ENCODE measurements at regions not wholly inside any gene's neighbourhood (a gene's known extent, or its start where the extent isn't known, plus 50 kb on each side); places are given as distances from the start of the nearest gene placed in this dataset.

DNA sequence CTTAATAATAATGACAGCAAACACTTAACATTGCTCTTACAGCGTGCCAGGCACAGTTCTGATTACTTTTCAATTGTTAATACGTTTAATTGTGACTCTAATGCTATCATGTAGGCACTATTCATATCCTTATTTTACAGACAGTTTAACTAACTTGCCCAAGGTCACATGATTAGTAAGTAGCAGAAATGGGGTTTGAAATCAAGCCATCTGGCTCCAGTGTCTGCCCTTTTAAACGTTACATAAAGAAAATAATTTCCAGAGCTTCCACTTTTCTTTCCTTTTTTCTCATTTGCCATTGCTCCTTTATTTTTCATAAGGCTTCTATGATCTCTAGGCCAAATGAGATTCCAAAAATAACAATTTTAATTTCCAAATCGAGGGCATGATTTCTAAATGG is 50.6 kb upstream of the IKZF2 start:
- Histone ChIP-seq H3K79me2 (ENCODE audit: insufficient read depth) (no peaks in the 10 kb centered on the region), H4K20me1 (ENCODE audit: insufficient read depth) (no peaks in the 10 kb centered on the region), H3F3A (ENCODE audit: insufficient read depth) (no peaks in the 10 kb centered on the region), H3K4me1 (ENCODE audit: insufficient read depth) (no peaks in the 10 kb centered on the region), H3K27me3 (replicated peaks; ENCODE audit: insufficient read depth) (no peaks in the 10 kb centered on the region), H2AFZ (peak overlapping the region; percentile 46), H3K27ac (no peak overlapping the region), H3K36me3 (ENCODE audit: low read depth) (no peaks in the 10 kb centered on the region), H3K4me3 (no peak overlapping the region), H3K9me3 (ENCODE audit: low read depth) (no peaks in the 10 kb centered on the region), H3K9me2 (ENCODE audit: insufficient read depth) (no peaks in the 10 kb centered on the region), H3K9ac (no peak overlapping the region), H3K4me2 (ENCODE audit: unreplicated experiment) (no peak overlapping the region)
- in situ Hi-C loops (cut with MboI) = no loop called here
- no peak for DNase-seq
- TF ChIP-seq EZH2 (IDR thresholded peaks at IDR 0.05; ENCODE audit: insufficient read depth, poor library complexity, severe bottlenecking) (no peak), EZH2phosphoT487 (IDR thresholded peaks at IDR 0.05; ENCODE audit: insufficient read depth, low read depth) (no peak)
- 32 to 33% methylated on average over 4 of the region's 4 CpGs for WGBS, 2 experiments (ENCODE audit: low coverage in 1 of 2, low lambda C conversion rate in 2 of 2, missing lambda C conversion rate in 2 of 2)

DNA sequence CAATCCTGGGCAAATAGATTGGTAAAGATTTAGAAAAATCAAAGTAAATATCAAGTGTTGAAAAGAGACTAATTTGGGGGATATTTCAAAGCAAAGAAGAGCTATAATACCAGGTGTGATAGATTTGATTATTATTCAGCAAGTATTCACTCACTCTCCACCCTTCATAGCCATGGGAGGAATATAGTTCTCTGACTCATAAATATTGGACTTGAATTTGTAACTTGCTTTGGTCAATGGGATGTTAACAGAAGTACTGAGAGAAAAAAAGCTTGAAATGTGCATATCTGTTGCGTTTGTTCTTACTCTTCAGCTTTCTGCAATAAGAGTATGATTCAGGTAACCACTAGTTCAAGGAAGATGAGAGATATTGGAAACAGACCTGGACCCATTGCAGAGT is 54.5 kb upstream of the IKZF2 start:
- TF ChIP-seq EZH2phosphoT487 (IDR thresholded peaks at IDR 0.05; ENCODE audit: insufficient read depth, low read depth) (no peak), EZH2 (IDR thresholded peaks at IDR 0.05; ENCODE audit: insufficient read depth, poor library complexity, severe bottlenecking) (no peak)
- Histone ChIP-seq H3K9ac (no peak overlapping the region), H4K20me1 (ENCODE audit: insufficient read depth) (no peaks in the 10 kb centered on the region), H3K9me3 (ENCODE audit: low read depth) (no peaks in the 10 kb centered on the region), H3K27ac (no peak overlapping the region), H3K4me1 (ENCODE audit: insufficient read depth) (no peaks in the 10 kb centered on the region), H3K4me3 (no peak overlapping the region), H3K36me3 (ENCODE audit: low read depth) (no peaks in the 10 kb centered on the region), H3F3A (ENCODE audit: insufficient read depth) (no peaks in the 10 kb centered on the region), H2AFZ (no peak overlapping the region), H3K79me2 (ENCODE audit: insufficient read depth) (no peaks in the 10 kb centered on the region), H3K4me2 (ENCODE audit: unreplicated experiment) (no peak overlapping the region), H3K9me2 (ENCODE audit: insufficient read depth) (no peaks in the 10 kb centered on the region), H3K27me3 (replicated peaks; ENCODE audit: insufficient read depth) (no peaks in the 10 kb centered on the region)
- DNase-seq = no peak
- WGBS, 2 experiments (ENCODE audit: low coverage in 1 of 2, low lambda C conversion rate in 2 of 2, missing lambda C conversion rate in 2 of 2) = 94% methylated on average over 1 of the region's 1 CpG
- in situ Hi-C loops (cut with MboI) = no loop called here

- no peak for DNase-seq
- no peaks in the 10 kb centered on the region for H3K27me3 ChIP-seq (replicated peaks; ENCODE audit: insufficient read depth)
- no peaks in the 10 kb centered on the region for H3F3A ChIP-seq (ENCODE audit: insufficient read depth)
- H2AFZ ChIP-seq = no peak overlapping the region
- no peak overlapping the region for H3K4me2 ChIP-seq (ENCODE audit: unreplicated experiment)
- 84 to 86% methylated on average over 6 of the region's 6 CpGs for WGBS, 2 experiments (ENCODE audit: low coverage in 1 of 2, low lambda C conversion rate in 2 of 2, missing lambda C conversion rate in 2 of 2)
- no peak overlapping the region for H3K9ac ChIP-seq
- no peaks in the 10 kb centered on the region for H3K36me3 ChIP-seq (ENCODE audit: low read depth)
- no peaks in the 10 kb centered on the region for H4K20me1 ChIP-seq (ENCODE audit: insufficient read depth)
- no peaks in the 10 kb centered on the region for H3K79me2 ChIP-seq (ENCODE audit: insufficient read depth)
- in situ Hi-C loops (cut with MboI) = no loop called here
- TF ChIP-seq EZH2phosphoT487 (IDR thresholded peaks at IDR 0.05; ENCODE audit: insufficient read depth, low read depth) (no peak), EZH2 (IDR thresholded peaks at IDR 0.05; ENCODE audit: insufficient read depth, poor library complexity, severe bottlenecking) (no peak)
- no peak overlapping the region for H3K27ac ChIP-seq
- no peaks in the 10 kb centered on the region for H3K9me3 ChIP-seq (ENCODE audit: low read depth)
- no peaks in the 10 kb centered on the region for H3K4me1 ChIP-seq (ENCODE audit: insufficient read depth)
- H3K9me2 ChIP-seq (ENCODE audit: insufficient read depth) = no peaks in the 10 kb centered on the region
- no peak overlapping the region for H3K4me3 ChIP-seq
These were observed 61.8 kb upstream of the IKZF2 start for GRCh38 chr2:213213186-213213585.

GRCh38 chr2:213214209-213214608 is 62.8 kb upstream of the IKZF2 start:
- no peaks in the 10 kb centered on the region for H3K79me2 ChIP-seq (ENCODE audit: insufficient read depth)
- H3K36me3 ChIP-seq (ENCODE audit: low read depth) = no peaks in the 10 kb centered on the region
- H3K4me3 ChIP-seq = no peak overlapping the region
- in situ Hi-C loops (cut with MboI) = no loop called here
- no peaks in the 10 kb centered on the region for H3K9me3 ChIP-seq (ENCODE audit: low read depth)
- H3F3A ChIP-seq (ENCODE audit: insufficient read depth) = no peaks in the 10 kb centered on the region
- H4K20me1 ChIP-seq (ENCODE audit: insufficient read depth) = no peaks in the 10 kb centered on the region
- TF ChIP-seq EZH2phosphoT487 (IDR thresholded peaks at IDR 0.05; ENCODE audit: insufficient read depth, low read depth) (no peak), EZH2 (IDR thresholded peaks at IDR 0.05; ENCODE audit: insufficient read depth, poor library complexity, severe bottlenecking) (no peak)
- H3K9ac ChIP-seq = no peak overlapping the region
- no peaks in the 10 kb centered on the region for H3K27me3 ChIP-seq (replicated peaks; ENCODE audit: insufficient read depth)
- no peak overlapping the region for H2AFZ ChIP-seq
- H3K27ac ChIP-seq = no peak overlapping the region
- WGBS, 2 experiments (ENCODE audit: low coverage in 1 of 2, low lambda C conversion rate in 2 of 2, missing lambda C conversion rate in 2 of 2) = 80 to 82% methylated on average over 10 of the region's 10 CpGs
- no peak for DNase-seq
- H3K9me2 ChIP-seq (ENCODE audit: insufficient read depth) = no peaks in the 10 kb centered on the region
- H3K4me2 ChIP-seq (ENCODE audit: unreplicated experiment) = no peak overlapping the region
- H3K4me1 ChIP-seq (ENCODE audit: insufficient read depth) = no peaks in the 10 kb centered on the region

DNA sequence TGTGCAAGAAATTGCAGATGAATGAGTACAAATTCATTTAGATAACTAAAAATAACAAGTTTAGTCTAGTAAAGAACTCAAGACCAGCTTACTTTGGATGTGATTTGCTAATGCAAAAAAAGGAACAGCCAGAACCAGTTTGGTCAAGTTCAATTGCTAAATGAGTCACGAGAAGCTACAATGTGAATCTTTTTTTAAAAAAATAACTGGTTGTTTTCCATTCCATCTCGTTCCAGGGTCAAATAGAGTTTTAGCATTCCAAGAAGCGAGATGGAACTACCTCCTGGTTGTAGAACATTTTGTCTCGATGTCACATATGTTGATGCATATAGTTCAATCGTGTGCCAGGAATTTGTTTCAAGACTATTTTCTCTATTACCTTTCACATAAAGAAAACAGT is 65.0 kb upstream of the IKZF2 start:
- Histone ChIP-seq H3K9me2 (ENCODE audit: insufficient read depth) (no peaks in the 10 kb centered on the region), H3K27me3 (replicated peaks; ENCODE audit: insufficient read depth) (no peaks in the 10 kb centered on the region), H3K9me3 (ENCODE audit: low read depth) (no peaks in the 10 kb centered on the region), H3K4me2 (ENCODE audit: unreplicated experiment) (no peak overlapping the region), H2AFZ (no peak overlapping the region), H3K9ac (no peak overlapping the region), H3K4me3 (no peak overlapping the region), H3K4me1 (ENCODE audit: insufficient read depth) (no peaks in the 10 kb centered on the region), H4K20me1 (ENCODE audit: insufficient read depth) (no peaks in the 10 kb centered on the region), H3K27ac (no peak overlapping the region), H3K36me3 (ENCODE audit: low read depth) (no peaks in the 10 kb centered on the region), H3F3A (ENCODE audit: insufficient read depth) (no peaks in the 10 kb centered on the region), H3K79me2 (ENCODE audit: insufficient read depth) (no peaks in the 10 kb centered on the region)
- DNase-seq = peak; percentile 46
- in situ Hi-C loops (cut with MboI) = no loop called here
- WGBS, 2 experiments (ENCODE audit: low coverage in 1 of 2, low lambda C conversion rate in 2 of 2, missing lambda C conversion rate in 2 of 2) = 56 to 60% methylated on average over 5 of the region's 5 CpGs
- TF ChIP-seq EZH2phosphoT487 (IDR thresholded peaks at IDR 0.05; ENCODE audit: insufficient read depth, low read depth) (no peak), EZH2 (IDR thresholded peaks at IDR 0.05; ENCODE audit: insufficient read depth, poor library complexity, severe bottlenecking) (no peak)
